Retina (tissue), 1 donor: ENCODE measurements at regions not wholly inside any gene's neighbourhood (a gene's known extent, or its start where the extent isn't known, plus 50 kb on each side); places are given as distances from the start of the nearest gene placed in this dataset.
"Not testable (repeated sequence)": the region's sequence is repeated elsewhere in the genome, so short reads cannot be mapped to it uniquely, and the experiment has no call there.

Source experiments
- DNase-seq: peaks from one replicate; pipeline ENCODE4 v3.0.0-alpha.2; 2016

GRCh38 chr5:87150630-87151029 lies 117.1 kb upstream of the RASA1 start:
- DNase-seq: no peak

GRCh38 chr5:87151547-87151946 lies 116.1 kb upstream of the RASA1 start:
- DNase-seq: no peak

GRCh38 chr5:87152886-87153285 lies 114.8 kb upstream of the RASA1 start:
- no peak for DNase-seq

- no peak for DNase-seq
Measured at GRCh38 chr5:87154191-87154590, 113.5 kb upstream of the RASA1 start.

DNA sequence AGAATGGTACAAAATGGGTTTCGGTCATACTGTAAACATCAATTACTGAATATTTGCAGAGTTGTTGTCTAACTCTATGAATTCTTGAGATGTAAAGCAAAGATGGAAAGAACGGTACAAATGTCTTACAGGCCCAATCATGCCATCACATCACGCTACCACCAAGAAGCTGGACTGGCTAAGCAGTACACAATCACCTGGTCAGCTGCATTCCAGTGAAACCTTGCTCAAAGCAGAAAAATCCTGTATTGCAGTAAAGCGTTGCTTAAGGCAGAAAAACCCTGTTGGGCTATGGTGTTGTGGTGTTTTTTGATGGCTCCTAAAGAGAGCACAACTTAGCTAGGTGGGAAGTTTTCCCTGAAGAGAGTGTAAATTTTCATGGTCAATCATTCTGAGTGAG lies 112.6 kb upstream of the RASA1 start:
- DNase-seq: no peak

- DNase-seq: no peak
Measured at GRCh38 chr5:87156631-87157030, 111.1 kb upstream of the RASA1 start.

DNA sequence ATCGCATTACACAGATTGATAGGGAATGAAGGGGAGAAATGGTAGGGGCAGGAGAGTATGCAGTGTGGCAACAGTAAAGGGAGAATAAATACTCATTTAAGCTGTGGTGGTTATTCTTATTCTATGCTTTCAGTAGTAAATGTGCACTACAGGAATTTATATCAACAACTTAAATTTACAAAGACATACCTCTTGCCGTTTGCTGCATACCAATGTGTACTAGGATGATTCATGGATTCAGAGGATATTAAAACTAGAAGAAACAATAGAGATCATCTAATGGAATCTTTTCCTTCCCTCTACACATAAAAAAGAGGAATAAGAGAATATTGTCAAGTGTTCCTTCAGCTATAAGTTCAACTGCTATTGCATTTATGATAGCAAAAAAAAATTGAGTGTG lies 103.3 kb upstream of the RASA1 start:
- DNase-seq: no peak

DNA sequence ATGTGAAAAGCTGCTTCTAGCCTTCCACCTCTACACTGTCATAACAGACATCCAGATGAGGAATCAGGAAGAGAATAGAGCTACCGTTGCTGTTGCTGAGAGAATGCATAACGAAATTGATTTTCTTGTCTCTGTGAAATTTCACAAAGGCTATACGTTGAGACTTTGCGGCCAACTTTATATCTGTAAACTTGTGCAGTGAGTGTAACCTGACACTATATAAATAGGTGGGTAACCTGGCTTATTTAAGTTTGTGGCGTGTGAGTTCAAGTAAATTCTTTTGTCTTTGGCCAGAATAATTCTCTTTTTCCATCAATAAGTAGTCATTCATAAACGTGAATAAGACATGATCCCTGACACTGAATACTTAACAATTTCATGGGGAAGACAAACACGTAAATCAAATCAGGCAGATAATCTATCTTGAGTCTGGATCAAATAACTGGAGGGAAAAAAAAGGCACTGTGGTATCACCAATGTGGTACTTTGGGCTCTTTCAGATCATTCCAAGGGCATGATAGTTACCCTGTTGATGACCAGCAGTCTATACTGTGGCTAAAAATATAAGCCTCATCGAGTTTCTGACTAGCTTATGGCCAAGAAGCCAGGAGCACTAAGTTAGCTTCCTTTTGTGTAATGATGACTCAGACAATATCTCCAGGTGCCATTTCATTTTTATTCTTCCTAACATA lies 98.2 kb upstream of the RASA1 start:
- DNase-seq: no peak

- DNase-seq: no peak
Measured at GRCh38 chr5:87170799-87171198, 96.9 kb upstream of the RASA1 start.

DNA sequence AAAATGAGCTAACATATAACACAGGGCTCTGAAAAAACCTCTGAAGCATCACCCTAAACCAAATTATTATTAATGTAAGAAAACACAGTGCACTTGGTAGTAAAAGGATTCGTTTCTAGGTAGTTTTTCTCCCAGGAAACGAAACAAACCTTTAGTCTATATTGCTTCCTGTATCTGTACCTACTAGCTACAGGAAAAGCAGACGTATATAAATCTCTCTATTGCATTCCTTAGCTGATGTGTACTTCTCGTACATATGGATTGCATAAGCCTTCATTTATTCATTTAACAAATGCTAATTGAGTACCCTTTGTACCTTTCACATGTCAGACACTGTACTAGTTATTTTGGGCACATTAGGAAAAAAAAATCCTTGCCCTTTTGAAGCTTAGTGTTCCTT lies 85.0 kb upstream of the RASA1 start:
- peak; percentile 21 for DNase-seq

DNA sequence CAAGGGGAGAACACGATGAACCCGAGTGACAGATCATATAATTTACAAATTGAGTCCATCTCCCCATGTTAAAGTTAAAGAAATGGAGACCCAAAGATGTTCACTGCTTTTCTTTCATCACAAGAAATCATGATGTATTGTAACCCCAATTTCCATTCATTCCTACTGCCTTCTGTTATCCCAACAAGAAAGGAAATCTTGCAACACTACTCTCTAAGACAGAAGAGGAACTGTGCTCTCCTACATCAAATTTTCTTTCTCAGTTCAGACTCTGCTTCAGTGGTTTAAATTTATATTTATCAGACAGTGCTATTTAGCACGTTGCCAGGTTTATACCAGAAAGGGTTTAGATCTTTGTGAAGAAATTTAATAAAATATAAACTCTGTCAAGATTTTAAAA lies 83.8 kb upstream of the RASA1 start:
- DNase-seq: no peak

DNA sequence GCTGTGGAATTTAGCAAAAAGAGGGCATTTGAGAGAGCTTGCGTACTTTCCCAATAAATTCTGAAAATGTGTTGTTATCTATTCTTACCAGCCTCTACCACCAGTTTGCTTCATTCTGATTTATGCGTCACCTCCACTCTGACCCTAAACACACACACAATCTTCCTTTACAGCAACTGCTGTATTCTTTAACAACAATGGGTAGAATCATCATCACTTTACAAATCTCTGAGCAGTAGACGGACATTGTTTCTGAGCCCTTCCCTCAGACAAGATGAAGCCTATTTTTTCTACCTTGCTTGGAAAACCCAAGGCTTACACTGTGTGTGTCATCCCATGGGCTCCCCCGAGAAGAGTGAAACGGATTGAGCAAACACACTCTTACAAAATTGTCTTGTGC lies 83.1 kb upstream of the RASA1 start:
- no peak for DNase-seq

DNA sequence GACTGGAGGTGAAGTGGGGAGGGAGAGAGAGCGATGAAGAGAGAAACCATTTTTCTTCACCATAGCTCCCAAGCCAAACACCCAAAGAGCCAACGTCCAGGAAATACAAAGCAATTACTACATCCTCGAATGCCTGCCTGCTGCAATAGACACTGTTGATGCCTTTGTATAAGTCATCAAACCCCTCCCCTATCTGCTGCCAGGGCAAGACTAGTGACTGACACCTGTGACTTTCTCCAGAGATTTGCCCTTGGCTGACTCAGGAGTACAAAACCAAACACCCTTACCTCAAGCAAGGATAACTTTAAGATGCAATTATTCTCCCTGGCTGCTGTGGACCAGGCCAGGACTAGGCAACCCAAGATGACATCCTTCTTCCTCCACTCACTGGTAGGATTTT lies 81.8 kb upstream of the RASA1 start:
- no peak for DNase-seq

GRCh38 chr5:87188391-87188790 lies 79.3 kb upstream of the RASA1 start:
- DNase-seq: no peak

DNA sequence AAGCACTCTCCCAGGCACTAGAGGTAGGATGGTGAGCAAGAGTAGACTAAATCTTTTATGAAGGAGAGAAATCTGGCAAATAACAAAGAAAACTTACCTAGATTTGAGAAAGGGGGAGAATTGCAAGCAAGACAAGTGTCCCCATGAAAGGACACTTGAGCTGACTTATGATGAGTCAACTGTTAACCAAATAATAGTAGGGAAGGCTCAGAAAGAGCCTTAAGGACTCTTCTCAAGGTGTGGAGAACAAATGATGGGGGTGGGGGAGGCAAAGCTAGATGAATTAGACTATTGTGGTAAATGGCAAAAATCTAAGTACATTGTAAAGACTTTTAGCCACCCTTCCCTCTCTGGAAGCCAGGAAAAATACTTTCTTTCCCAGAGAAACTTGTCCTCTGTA lies 77.6 kb upstream of the RASA1 start:
- DNase-seq: no peak

- no peak for DNase-seq
Measured at GRCh38 chr5:87190687-87191086, 77.0 kb upstream of the RASA1 start.

DNA sequence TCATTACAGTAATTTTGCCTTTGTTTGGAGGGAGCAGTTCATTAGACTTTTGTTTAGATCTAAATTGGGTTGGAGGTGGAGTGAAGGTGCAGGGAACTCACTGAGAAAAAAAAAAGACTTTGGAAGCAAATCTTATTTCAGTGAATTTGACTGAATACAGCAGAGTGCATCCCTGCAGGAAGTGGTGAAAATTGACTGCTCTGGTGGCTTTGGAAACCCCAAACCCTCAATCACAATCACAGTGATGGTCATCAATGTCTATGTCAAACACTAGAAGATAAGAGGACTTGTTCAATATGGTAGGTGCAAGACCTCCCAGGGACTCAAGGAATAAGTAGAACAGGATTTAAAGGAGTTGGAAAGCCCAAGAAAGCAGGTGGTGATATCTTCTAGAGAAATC lies 76.0 kb upstream of the RASA1 start:
- no peak for DNase-seq

GRCh38 chr5:87195104-87195591 lies 72.5 kb upstream of the RASA1 start:
- DNase-seq: no peak

- DNase-seq: no peak
Measured at GRCh38 chr5:87195616-87196015, 72.1 kb upstream of the RASA1 start.

GRCh38 chr5:87198010-87198409 lies 69.7 kb upstream of the RASA1 start:
- no peak for DNase-seq

- not testable (repeated sequence) for DNase-seq
Measured at GRCh38 chr5:87199246-87199645, 68.4 kb upstream of the RASA1 start.

GRCh38 chr5:87199704-87200103 lies 68.0 kb upstream of the RASA1 start:
- not testable (repeated sequence) for DNase-seq

DNA sequence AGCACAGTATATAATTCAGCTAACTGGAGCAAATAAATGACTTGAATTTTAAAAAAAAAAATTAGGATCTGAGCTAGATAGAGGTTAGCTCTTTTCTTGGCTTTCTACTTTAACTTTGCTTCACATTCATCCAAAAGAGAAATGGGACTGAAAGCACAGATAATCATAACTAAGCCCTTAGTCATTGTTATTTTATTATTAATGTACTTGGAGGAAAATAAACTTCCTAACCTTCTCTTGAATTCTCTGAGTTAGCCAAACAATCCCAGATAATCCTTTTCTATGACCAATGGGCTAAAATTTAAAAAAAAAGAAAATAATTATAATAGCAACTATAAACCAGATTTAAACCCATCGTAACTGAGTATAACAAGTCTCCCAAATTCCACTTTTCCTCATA lies 57.6 kb upstream of the RASA1 start:
- no peak for DNase-seq

DNA sequence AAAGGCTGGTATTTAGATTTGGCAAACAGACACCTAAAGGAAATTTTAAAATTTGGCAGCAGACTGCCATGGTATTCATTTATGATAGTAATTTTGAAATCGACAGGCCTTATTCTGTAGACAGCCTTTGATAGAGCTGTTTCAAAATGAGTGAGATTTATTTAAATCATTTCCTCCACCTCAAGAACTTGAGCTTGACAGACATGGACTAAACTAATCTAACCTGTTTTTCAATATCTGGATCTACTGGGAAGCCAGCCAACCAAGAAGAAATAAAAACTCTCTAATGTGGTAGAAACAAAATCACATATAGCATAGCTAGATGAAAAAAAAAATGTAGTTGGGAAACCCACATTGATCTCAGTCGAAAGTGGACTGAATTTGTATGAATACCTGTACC lies 56.9 kb upstream of the RASA1 start:
- no peak for DNase-seq

DNA sequence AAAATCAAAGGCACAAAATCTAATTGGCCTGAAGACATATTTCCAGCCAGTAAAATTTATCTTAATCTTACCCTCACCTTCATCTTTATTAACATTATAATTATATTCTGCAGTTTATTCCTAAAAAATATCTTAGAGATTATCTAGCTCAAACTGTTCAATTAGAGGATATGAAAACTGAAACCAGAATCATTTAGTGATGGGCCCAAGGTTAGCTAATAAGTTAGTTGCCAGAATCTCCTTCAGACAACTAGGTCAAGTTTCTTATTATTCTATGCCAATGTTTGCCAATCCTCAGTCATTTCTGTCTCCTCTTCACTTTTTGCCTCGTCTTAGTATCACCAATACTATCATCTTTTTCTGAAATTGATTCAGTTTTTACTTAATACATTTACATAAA lies 56.0 kb upstream of the RASA1 start:
- no peak for DNase-seq
